HepG2 (cell line): ENCODE measurements at regions not wholly inside any gene's neighbourhood (a gene's known extent, or its start where the extent isn't known, plus 50 kb on each side); places are given as distances from the start of the nearest gene placed in this dataset.

Experiments used
- ATAC-seq: fragments of 200-7000 bp; cut with Tn5 transposase; 3 replicates; pipeline ENCODE4 v1.9.1; 2020; ENCODE audit warnings: mild to moderate bottlenecking, moderate library complexity
- BruUV-seq: library from RNA; stranded (reverse); fragments of 400-500 nt; replicated peaks from 2 replicates; lab custom pipeline; 2021; lab: Mats Ljungman, UMichigan
- CTCF ChIA-PET: fragments of 300-600 bp; formaldehyde crosslinking; extraction: SDS; loops from one replicate; lab custom pipeline; 2021; ENCODE audit warnings: low total read pairs, inconsistent platforms, low intra/inter-chr PET ratio; lab: Yijun Ruan, JAX
- POLR2A ChIA-PET: fragments of 350-600 bp; sonication (Branson Sonifier 250); formaldehyde crosslinking; loops from one replicate; lab custom pipeline; 2020; ENCODE audit warnings: antibody characterized with exemption, inconsistent platforms; lab: Yijun Ruan, JAX
- DNase-seq: peaks from one replicate; pipeline ENCODE4 v3.0.0-alpha.2; 2015; ENCODE audit warnings: low spot score
- FAIRE-seq: peaks from 3 replicates; lab custom pipeline; 2011; peaks lifted over from hg19 to GRCh38; lab: Jason Lieb, UNC
- H2AFZ ChIP-seq: one replicate; pipeline ENCODE4 v1.6.1; 2011; ENCODE audit warnings: low read length, inconsistent platforms
- H3K27ac ChIP-seq: fragments of 300-600 bp; 3 replicates; pipeline ENCODE4 v1.8.0; 2011; ENCODE audit warnings: mixed run types, mild to moderate bottlenecking, mixed read lengths, low read length, inconsistent platforms; ENCODE audit not compliant: insufficient read depth; ENCODE audit errors: extremely low read length
- H3K27me3 ChIP-seq, 2 experiments: fragments of 200-600 bp in 1 of 2; 2 replicates in 1 of 2; 3 replicates in 1 of 2; pipeline versions ENCODE4 v1.6.0 to v1.8.0; 2011; ENCODE audit warnings: low read length in 2 of 2, mild to moderate bottlenecking in 2 of 2, moderate library complexity in 2 of 2, inconsistent platforms in 1 of 2; ENCODE audit not compliant: insufficient read depth in 2 of 2, control insufficient read depth in 1 of 2
- H3K36me3 ChIP-seq, 2 experiments: fragments of 200-600 bp in 1 of 2; replicated peaks in 1 of 2; 2 replicates in 1 of 2; 3 replicates in 1 of 2; pipeline versions ENCODE4 v1.5.1 to v1.8.0; 2011; ENCODE audit warnings: low read length in 2 of 2, inconsistent platforms in 1 of 2; ENCODE audit not compliant: insufficient read depth in 2 of 2, control insufficient read depth in 1 of 2
- H3K4me1 ChIP-seq: 2 replicates; pipeline ENCODE4 v1.5.1; 2012; ENCODE audit warnings: low read length, inconsistent platforms; ENCODE audit not compliant: insufficient read depth
- H3K4me2 ChIP-seq: 2 replicates; pipeline ENCODE4 v1.6.0; 2011; ENCODE audit warnings: low read depth, low read length, inconsistent platforms
- H3K4me3 ChIP-seq, 3 experiments: fragments of 200-600 bp in 1 of 3; sonication (generic), shearing (Covaris generic) in 1 of 3; replicated peaks in 1 of 3; 2 replicates each; pipeline ENCODE4 v1.5.1; 2011 to 2016; ENCODE audit warnings: low read length in 3 of 3, inconsistent platforms in 2 of 3, low read depth in 2 of 3, mild to moderate bottlenecking in 2 of 3, control low read depth in 1 of 3, mixed read lengths in 1 of 3; ENCODE audit not compliant: insufficient read depth in 1 of 3
- H3K79me2 ChIP-seq: one replicate; pipeline ENCODE4 v1.6.1; 2011; ENCODE audit warnings: low read length, inconsistent platforms; ENCODE audit not compliant: insufficient read depth
- H3K9ac ChIP-seq: 2 replicates; pipeline ENCODE4 v1.6.0; 2011; ENCODE audit warnings: mild to moderate bottlenecking, low read depth, low read length, inconsistent platforms; ENCODE audit not compliant: insufficient read depth
- H3K9me3 ChIP-seq: 2 replicates; pipeline ENCODE4 v1.5.1; 2012; ENCODE audit warnings: mild to moderate bottlenecking, low read length
- H4K20me1 ChIP-seq: 2 replicates; pipeline ENCODE4 v1.6.0; 2011; ENCODE audit warnings: inconsistent platforms, mild to moderate bottlenecking, low read length, moderate library complexity; ENCODE audit not compliant: insufficient read depth
- CC2D1A ChIP-seq: sonication (generic); formaldehyde crosslinking; IDR thresholded peaks from 2 replicates; pipeline ENCODE4 v1.8.1; 2023; ENCODE audit warnings: mild to moderate bottlenecking, missing genetic modification reagents
- CEBPB ChIP-seq: IDR thresholded peaks from 2 replicates; pipeline ENCODE4 v1.6.1; 2011; ENCODE audit warnings: low read depth, low read length, improper control_type of control experiment, borderline replicate concordance
- CSRNP2 ChIP-seq: sonication (generic); formaldehyde crosslinking; conservative IDR thresholded peaks from 2 replicates; pipeline ENCODE4 v1.8.0; 2022; ENCODE audit warnings: low read depth, missing genetic modification reagents
- KLF12 ChIP-seq: sonication (generic); formaldehyde crosslinking; IDR thresholded peaks from 2 replicates; pipeline ENCODE4 v1.4.0; 2020; ENCODE audit warnings: missing genetic modification reagents, borderline replicate concordance
- PHF21A ChIP-seq: sonication (generic); formaldehyde crosslinking; IDR thresholded peaks from 2 replicates; pipeline ENCODE4 v1.5.0; 2020; ENCODE audit warnings: mild to moderate bottlenecking, missing genetic modification reagents
- RAD21 ChIP-seq: fragments of 450-650 bp; formaldehyde crosslinking; IDR thresholded peaks from 2 replicates; pipeline ENCODE4 v1.5.0; 2020; ENCODE audit warnings: mild to moderate bottlenecking
- RXRA ChIP-seq: sonication (generic); formaldehyde crosslinking; IDR thresholded peaks from 2 replicates; pipeline ENCODE4 v1.5.1; 2020; ENCODE audit warnings: missing genetic modification reagents
- TBP ChIP-seq: sonication (generic); formaldehyde crosslinking; IDR thresholded peaks from 2 replicates; pipeline ENCODE4 v1.5.0; 2020; ENCODE audit warnings: missing genetic modification reagents
- ZNF776 ChIP-seq: sonication (generic); formaldehyde crosslinking; IDR thresholded peaks from 2 replicates; pipeline ENCODE4 v1.4.0; 2020; ENCODE audit warnings: mild to moderate bottlenecking, missing genetic modification reagents
- ZNF839 ChIP-seq: sonication (generic); formaldehyde crosslinking; IDR thresholded peaks from 2 replicates; pipeline ENCODE4 v1.4.0; 2020; ENCODE audit warnings: missing genetic modification reagents, mild to moderate bottlenecking, borderline replicate concordance
- WGBS: methylation state at CpG from one replicate; pipeline ENCODE4 v1.1.6; 2017; ENCODE audit warnings: low lambda C conversion rate; 5-methylcytosine and 5-hydroxymethylcytosine counted together
- in situ Hi-C: cut with HindIII; loops from 2 replicates; pipeline ENCODE4 v1.10.0; 2017; ENCODE audit warnings: low pct_unique_long_range_greater_than_20kb; ENCODE audit not compliant: extremely low pct_ligation_motif_present
- intact Hi-C: fragments of 100-400 bp; cut with micrococcal nuclease; formaldehyde crosslinking; loops from one replicate; pipeline ENCODE4 v1.10.0; 2022; ENCODE audit not compliant: unreplicated experiment
- TF ChIP-seq, protein P1 (sequence below): sonication (generic); formaldehyde crosslinking; IDR thresholded peaks from 2 replicates; pipeline ENCODE4 v1.9.0; 2021; ENCODE audit warnings: missing genetic modification reagents, borderline replicate concordance
- TF ChIP-seq, protein P2 (sequence below): sonication (generic); formaldehyde crosslinking; IDR thresholded peaks from 2 replicates; pipeline ENCODE4 v1.4.0; 2020; ENCODE audit warnings: missing genetic modification reagents

DNA sequence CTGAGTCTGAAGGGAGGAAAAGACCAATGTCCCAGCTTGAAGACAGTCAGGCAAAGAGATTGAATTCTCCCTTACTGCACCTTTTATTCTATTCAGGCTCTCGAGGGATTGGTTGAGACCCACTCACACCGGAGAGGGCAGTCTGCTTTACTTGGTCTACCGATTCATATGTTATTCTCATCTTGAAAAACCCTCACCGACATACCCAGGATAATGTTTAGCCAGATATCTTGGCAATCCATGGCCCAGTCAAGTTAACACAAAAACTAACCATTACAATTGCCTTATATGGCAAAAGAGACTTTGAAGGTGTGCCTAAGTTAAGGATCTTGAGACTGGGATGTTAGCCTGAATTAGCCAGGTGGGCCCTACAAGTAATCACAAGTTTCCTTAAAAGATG is 53.8 kb upstream of the BET1 start (continued):
- TF ChIP-seq KLF12 (CRISPR knock-in tag), result no peak

GRCh38 chr7:94059746-94060145 is 55.6 kb upstream of the BET1 start:
- H3K4me1 ChIP-seq, result no peaks in the 10 kb centered on the region
- no peaks in the 10 kb centered on the region for H4K20me1 ChIP-seq
- no peaks in the 10 kb centered on the region for H3K79me2 ChIP-seq
- no peaks in the 10 kb centered on the region for H3K9me3 ChIP-seq
- no peak overlapping the region for H3K27ac ChIP-seq
- no TSS peak for BruUV-seq
- no peak overlapping the region for H3K9ac ChIP-seq
- peaks cover 0 to 9% of the 10 kb centered on the region in 2 experiments; a peak in 2 of 5 replicates for H3K27me3 ChIP-seq
- in situ Hi-C loops, result no loop called here
- H2AFZ ChIP-seq, result no peak overlapping the region
- no peak overlapping the region for H3K4me2 ChIP-seq
- H3K36me3 ChIP-seq, result no peaks in the 10 kb centered on the region
- intact Hi-C loops, result no loop called here
- FAIRE-seq (no peak), ATAC-seq (no peak), DNase-seq (no peak)
- 1% methylated on average over 5 of the region's 5 CpGs for WGBS
- H3K4me3 ChIP-seq, result no peak overlapping the region
- POLR2A ChIA-PET, result no interaction called here
- CTCF ChIA-PET, result no interaction called here
- TF ChIP-seq CEBPB (peak; percentile 27; the same call in 1 of the 2 replicates), PHF21A (CRISPR knock-in tag) (no peak), ZNF776 (no peak)

GRCh38 chr7:94060752-94061151 is 56.6 kb upstream of the BET1 start:
- ChIA-PET CTCF (no interaction called here), POLR2A (no interaction called here)
- H4K20me1 ChIP-seq, result no peaks in the 10 kb centered on the region
- no peaks in the 10 kb centered on the region for H3K79me2 ChIP-seq
- H2AFZ ChIP-seq, result no peak overlapping the region
- no peak overlapping the region for H3K27ac ChIP-seq
- no peak overlapping the region for H3K4me3 ChIP-seq
- no peak overlapping the region for H3K9ac ChIP-seq
- peaks cover 0 to 9% of the 10 kb centered on the region in 2 experiments; a peak in 2 of 5 replicates for H3K27me3 ChIP-seq
- in situ Hi-C loops (no loop called here), intact Hi-C loops (no loop called here)
- no peak overlapping the region for H3K4me2 ChIP-seq
- no peaks in the 10 kb centered on the region for H3K9me3 ChIP-seq
- ATAC-seq, result no peak
- WGBS, result 6% methylated on average over 5 of the region's 5 CpGs
- H3K36me3 ChIP-seq, result no peaks in the 10 kb centered on the region
- no peaks in the 10 kb centered on the region for H3K4me1 ChIP-seq
- no peak for DNase-seq
- FAIRE-seq, result no peak
- BruUV-seq, result no TSS peak
- TF ChIP-seq, protein P1, sequence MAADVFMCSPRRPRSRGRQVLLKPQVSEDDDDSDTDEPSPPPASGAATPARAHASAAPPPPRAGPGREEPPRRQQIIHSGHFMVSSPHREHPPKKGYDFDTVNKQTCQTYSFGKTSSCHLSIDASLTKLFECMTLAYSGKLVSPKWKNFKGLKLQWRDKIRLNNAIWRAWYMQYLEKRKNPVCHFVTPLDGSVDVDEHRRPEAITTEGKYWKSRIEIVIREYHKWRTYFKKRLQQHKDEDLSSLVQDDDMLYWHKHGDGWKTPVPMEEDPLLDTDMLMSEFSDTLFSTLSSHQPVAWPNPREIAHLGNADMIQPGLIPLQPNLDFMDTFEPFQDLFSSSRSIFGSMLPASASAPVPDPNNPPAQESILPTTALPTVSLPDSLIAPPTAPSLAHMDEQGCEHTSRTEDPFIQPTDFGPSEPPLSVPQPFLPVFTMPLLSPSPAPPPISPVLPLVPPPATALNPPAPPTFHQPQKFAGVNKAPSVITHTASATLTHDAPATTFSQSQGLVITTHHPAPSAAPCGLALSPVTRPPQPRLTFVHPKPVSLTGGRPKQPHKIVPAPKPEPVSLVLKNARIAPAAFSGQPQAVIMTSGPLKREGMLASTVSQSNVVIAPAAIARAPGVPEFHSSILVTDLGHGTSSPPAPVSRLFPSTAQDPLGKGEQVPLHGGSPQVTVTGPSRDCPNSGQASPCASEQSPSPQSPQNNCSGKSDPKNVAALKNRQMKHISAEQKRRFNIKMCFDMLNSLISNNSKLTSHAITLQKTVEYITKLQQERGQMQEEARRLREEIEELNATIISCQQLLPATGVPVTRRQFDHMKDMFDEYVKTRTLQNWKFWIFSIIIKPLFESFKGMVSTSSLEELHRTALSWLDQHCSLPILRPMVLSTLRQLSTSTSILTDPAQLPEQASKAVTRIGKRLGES (CRISPR knock-in tag), result no peak
- no peak for TF ChIP-seq CC2D1A (CRISPR knock-in tag)
- TF ChIP-seq ZNF839 (CRISPR knock-in tag), result no peak
- no peak for TF ChIP-seq RAD21
- TF ChIP-seq CSRNP2, result no peak
- TF ChIP-seq, protein P2, sequence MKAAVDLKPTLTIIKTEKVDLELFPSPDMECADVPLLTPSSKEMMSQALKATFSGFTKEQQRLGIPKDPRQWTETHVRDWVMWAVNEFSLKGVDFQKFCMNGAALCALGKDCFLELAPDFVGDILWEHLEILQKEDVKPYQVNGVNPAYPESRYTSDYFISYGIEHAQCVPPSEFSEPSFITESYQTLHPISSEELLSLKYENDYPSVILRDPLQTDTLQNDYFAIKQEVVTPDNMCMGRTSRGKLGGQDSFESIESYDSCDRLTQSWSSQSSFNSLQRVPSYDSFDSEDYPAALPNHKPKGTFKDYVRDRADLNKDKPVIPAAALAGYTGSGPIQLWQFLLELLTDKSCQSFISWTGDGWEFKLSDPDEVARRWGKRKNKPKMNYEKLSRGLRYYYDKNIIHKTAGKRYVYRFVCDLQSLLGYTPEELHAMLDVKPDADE (CRISPR knock-in tag), result no peak
- no peak for TF ChIP-seq TBP (CRISPR knock-in tag)
- no peak for TF ChIP-seq RXRA (CRISPR knock-in tag)
